Embryonic facial prominence (tissue), 1 donor: ENCODE measurements at regions not wholly inside any gene's neighbourhood (a gene's known extent, or its start where the extent isn't known, plus 50 kb on each side); places are given as distances from the start of the nearest gene placed in this dataset.

Source experiments
- DNase-seq: peaks from one replicate; pipeline ENCODE4 v3.0.0-alpha.2; 2016; ENCODE audit errors: extremely low spot score

- no peak for DNase-seq
Measured at GRCh38 chr1:224504297-224505041, 69.9 kb upstream of the WDR26 start.

GRCh38 chr1:224505454-224506093 lies 71.0 kb upstream of the WDR26 start:
- DNase-seq, result no peak

GRCh38 chr1:224506141-224506814 lies 71.7 kb upstream of the WDR26 start:
- DNase-seq, result no peak

DNA sequence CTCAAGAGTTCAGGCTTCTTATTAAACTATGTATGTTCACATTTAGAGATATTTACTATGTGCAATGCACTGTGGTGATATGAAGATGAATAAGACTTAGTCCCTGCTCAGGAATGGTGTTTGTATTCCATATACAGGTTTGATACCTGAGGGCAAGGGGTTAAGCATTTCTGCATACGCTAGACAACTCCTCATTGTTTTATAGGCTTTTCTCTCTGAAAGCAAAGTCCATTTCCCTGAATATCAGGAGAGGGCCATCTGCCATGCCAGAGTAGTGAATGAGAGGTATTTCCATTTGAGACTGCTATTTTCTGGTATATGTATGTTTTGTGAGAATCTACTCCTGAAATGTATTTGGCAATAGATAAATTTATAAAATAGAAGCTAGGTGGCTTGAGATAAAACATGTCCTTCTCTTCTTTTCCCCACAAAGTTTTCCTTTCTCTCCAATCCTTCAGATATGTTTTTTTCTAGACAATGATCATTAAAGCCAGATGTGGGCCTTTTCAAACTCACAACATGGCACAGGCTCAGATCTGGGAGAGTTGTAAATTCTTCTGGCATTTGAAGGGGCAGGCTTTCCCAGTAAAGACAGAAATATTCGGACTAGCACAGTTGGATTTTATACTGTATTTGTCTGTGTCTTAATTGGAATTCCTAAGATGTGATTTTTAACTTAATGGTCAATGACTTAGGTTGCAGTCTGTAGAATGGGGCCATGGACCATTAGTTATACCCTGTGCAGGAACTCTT lies 73.3 kb upstream of the WDR26 start:
- no peak for DNase-seq

- DNase-seq, result no peak
Measured at GRCh38 chr1:224509907-224510306, 75.3 kb upstream of the WDR26 start.

GRCh38 chr1:224510880-224511645 lies 76.5 kb upstream of the WDR26 start:
- DNase-seq, result no peak

- no peak for DNase-seq
Measured at GRCh38 chr1:224512600-224513151, 78.1 kb upstream of the WDR26 start.

GRCh38 chr1:224513383-224513782 lies 78.8 kb upstream of the WDR26 start:
- DNase-seq, result no peak

DNA sequence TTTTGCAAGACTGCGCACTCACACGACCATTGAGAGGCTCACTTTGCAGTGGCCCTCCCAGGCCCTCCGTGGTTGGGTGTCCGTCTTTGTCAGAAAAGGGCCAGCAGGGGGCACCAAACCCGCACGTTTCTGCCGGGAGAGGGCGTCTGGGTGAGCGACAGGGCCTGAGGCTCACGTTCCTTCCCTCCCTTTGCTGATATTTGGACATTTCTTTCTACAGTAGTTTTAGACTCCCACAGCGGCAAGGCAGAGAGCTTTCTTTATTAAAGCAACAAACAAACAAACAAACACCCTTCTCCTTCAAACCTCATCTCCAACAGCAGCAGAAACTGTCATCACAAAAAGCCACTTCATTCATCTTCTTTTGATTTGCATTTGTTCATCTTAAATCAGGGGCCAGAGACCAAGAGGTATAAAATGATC lies 79.2 kb upstream of the WDR26 start:
- DNase-seq, result no peak

DNA sequence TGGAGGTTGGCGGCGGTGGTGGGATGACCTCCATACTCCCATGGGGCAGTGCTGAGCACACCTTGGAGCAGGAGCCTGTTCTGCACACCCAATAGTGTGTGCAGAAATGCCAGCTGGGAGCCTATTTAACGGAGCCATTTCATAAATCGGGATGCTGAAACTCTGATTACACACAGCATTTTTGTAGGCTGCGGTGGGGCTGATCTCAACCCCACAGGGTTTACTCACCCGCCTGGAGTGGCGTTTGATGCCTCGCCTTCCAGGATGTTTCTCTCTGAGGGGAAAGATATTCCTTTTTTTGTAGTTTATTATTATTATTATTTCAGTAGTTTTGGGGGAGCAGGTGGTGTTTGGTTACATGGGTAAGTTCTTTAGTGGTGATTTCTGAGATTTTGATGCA lies 82.6 kb upstream of the WDR26 start:
- no peak for DNase-seq

DNA sequence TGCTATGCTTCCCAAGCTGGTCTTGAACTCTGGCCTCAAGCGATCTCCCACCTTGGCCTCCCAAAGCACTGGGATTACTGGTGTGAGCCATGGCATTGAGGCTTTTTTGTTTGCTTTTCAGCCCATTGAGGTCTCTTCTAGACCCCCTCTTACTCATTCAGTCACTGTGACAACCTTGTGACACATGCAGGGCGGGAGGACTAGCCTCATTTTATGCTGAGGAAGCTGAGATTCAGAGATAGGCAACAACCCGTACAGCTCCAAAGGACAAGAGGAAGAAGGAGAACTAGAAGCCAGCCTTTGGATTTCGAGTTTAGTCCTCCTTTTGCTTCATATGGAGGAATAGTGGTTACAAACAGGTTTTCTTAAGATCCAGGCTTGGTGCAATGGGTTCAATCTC lies 83.9 kb upstream of the WDR26 start:
- no peak for DNase-seq

DNA sequence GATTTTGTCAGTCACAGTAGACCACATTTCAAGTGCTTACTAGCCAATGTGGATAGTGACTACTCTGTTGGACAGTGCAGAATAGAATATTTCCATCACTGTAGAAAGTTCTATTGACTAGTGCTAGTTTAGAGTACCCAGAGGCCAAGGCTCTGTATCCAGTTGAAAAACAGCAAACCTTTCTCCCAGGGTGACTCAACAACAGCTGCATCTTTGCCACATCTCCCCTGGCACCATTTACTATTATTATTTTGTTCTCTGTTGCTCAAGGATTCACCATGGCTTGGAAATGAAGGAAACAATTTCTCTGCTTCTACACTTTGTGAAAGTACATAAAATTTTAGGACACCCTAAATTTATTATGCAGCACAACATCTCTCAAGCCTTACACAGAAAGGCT lies 85.3 kb upstream of the WDR26 start:
- DNase-seq, result no peak

DNA sequence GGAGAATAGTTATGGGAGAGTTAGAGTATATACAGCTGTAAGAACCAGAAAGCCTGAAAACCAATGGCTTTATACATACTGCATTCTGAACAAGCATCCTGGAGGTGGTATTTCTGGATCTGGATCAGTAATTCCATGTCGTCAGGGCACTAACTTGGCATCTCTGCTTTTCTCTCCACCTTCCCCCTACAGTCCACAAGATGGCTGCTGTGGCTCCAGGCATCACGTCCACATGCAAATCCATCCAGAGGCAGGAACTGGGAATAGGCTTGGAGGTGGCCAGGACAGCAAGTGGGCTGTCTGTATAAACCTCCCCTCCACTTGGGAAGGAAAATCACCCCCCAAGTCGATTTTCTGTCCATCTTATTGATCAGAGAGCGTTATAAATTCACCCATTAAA lies 86.2 kb upstream of the WDR26 start:
- DNase-seq, result no peak

- DNase-seq, result no peak
Measured at GRCh38 chr1:224521904-224522734, 87.5 kb upstream of the WDR26 start.

GRCh38 chr1:224523676-224524075 lies 89.1 kb upstream of the WDR26 start:
- DNase-seq, result no peak

GRCh38 chr1:224524679-224525078 lies 90.1 kb upstream of the WDR26 start:
- DNase-seq, result no peak

DNA sequence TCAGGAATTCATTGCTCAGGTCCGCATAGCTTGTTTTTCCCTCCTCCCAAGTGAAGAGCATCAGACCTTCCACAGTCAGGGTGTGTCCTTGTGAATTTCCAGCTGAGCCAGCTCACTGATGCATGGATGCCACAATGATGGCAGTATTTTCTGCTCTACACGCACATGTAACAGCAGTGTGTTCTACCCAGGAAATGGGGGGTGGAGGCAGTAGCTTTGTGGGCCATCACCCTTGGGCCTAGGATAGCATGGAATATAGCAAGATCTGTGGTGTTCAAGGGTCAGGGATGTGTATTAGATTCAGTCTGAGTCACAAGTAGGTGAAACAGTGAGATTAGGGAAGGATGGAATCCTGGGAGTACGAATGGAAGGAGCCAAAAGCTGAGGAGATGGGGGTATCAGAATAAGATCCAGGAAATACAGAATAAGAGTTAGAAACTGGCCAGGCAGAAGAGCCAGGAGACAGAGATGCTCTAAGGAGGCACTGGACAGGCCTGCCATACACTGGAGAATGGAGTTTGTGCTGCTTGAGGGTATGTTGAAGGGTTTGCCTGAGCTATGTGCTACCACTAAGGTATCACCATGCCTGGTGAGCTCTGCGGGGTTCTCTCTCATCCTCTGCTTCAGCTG lies 90.6 kb upstream of the CNIH3 start:
- no peak for DNase-seq

GRCh38 chr1:224526771-224527170 lies 89.3 kb upstream of the CNIH3 start:
- DNase-seq, result no peak

GRCh38 chr1:224528900-224529299 lies 87.2 kb upstream of the CNIH3 start:
- DNase-seq, result no peak

DNA sequence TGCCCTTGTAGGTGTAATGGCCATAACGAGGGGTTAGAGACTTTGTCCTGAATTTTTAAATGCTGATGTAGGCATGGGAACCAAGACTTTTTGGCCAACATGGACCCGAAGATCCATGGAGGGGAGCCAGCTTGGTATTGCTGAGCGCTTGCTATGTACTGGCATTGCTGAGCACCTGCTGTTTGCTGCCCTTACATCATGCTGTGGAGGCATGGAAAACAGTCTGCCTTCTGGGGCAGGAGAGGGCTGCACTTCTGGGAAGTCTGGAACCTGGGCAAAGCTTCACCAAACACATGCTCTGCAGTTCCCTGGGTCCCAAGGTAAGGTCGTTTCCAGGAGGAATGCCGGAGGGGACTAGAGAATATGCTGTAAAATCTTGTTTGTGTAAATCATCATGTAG lies 86.3 kb upstream of the CNIH3 start:
- no peak for DNase-seq
